ENCODE measurements at regions not wholly inside any gene's neighbourhood (a gene's known extent, or its start where the extent isn't known, plus 50 kb on each side); places are given as distances from the start of the nearest gene placed in this dataset.
"Not testable (repeated sequence)": the region's sequence is repeated elsewhere in the genome, so short reads cannot be mapped to it uniquely, and the experiment has no call there.

DNA sequence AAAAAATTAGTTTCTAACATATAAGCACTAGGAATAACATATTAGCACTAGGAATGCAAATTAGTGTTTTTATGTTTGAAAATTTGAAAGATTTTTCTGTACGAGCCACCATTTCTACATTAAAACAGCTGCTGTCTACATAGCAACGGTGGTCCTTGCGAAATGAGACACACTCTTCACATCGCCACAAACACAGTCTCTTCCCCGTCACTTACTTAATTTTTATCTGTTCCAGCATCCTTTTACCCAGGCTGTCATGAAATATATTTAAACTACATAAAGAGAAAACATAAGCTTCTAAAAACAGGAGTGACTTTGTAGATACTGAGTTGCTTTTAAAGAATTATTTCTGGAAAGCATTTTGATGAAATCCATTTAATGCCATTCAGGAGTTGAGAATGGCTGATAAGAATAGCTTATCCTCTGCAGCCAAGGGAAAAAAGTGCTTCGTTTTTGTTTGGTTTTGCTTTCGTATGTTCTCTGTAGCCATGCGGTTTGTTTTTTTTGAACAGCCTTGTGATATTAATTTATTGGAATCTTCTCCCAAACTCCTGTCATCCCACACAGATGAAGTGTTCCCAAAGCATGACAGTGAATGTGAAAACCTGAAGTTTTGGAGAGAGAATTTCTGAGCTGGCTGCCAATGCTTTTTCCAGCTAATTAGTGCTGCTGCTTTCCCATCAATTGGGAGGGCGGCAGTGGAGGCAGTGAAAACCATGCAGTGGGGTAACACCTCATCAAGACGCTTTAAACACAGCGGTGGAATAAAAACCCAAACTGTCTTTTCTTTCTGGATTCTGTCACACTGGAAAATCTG lies 603.7 kb upstream of the ADARB2 start:
- TF ChIP-seq, protein P1, sequence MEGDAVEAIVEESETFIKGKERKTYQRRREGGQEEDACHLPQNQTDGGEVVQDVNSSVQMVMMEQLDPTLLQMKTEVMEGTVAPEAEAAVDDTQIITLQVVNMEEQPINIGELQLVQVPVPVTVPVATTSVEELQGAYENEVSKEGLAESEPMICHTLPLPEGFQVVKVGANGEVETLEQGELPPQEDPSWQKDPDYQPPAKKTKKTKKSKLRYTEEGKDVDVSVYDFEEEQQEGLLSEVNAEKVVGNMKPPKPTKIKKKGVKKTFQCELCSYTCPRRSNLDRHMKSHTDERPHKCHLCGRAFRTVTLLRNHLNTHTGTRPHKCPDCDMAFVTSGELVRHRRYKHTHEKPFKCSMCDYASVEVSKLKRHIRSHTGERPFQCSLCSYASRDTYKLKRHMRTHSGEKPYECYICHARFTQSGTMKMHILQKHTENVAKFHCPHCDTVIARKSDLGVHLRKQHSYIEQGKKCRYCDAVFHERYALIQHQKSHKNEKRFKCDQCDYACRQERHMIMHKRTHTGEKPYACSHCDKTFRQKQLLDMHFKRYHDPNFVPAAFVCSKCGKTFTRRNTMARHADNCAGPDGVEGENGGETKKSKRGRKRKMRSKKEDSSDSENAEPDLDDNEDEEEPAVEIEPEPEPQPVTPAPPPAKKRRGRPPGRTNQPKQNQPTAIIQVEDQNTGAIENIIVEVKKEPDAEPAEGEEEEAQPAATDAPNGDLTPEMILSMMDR (IDR thresholded peaks at IDR 0.05): no peak
- no peak for TF ChIP-seq POLR2AphosphoS5 (IDR thresholded peaks at IDR 0.05)
- TF ChIP-seq POLR2A (IDR thresholded peaks at IDR 0.05): no peak
- no peak overlapping the region for H3K4me3 ChIP-seq
- intact Hi-C loops (cut with DNase I; ENCODE audit: low total_unique reads): no loop called here
- no peak for DNase-seq (ENCODE audit: low spot score in 2 of 2)
- H3K9me3 ChIP-seq: no peaks in the 10 kb centered on the region
- no peaks in the 10 kb centered on the region for H3K27me3 ChIP-seq
- no peaks in the 10 kb centered on the region for H3K36me3 ChIP-seq
- no peak overlapping the region for H3K27ac ChIP-seq
- H3K4me1 ChIP-seq: no peaks in the 10 kb centered on the region

DNA sequence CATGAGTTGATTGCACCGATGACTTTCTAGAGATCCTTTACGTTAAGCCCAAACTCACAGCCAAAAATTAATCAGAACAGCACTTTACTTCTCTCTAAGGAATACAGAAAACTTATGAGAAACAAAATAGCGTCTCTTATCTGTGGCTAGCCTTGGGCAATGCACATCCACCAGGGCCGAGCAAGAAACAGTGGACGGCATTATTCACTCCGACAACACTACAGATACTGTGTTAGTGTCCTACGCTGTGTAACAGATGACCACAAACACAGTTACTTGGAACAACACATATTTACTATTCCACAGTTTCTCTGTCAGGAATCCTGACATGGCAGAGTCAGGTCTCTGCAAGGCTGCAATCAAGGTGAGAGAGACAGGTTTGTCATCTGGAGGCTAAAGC lies 598.3 kb upstream of the ADARB2 start:
- no peak for TF ChIP-seq POLR2AphosphoS5 (IDR thresholded peaks at IDR 0.05)
- TF ChIP-seq, protein P1 (IDR thresholded peaks at IDR 0.05): no peak
- TF ChIP-seq POLR2A (IDR thresholded peaks at IDR 0.05): no peak

DNA sequence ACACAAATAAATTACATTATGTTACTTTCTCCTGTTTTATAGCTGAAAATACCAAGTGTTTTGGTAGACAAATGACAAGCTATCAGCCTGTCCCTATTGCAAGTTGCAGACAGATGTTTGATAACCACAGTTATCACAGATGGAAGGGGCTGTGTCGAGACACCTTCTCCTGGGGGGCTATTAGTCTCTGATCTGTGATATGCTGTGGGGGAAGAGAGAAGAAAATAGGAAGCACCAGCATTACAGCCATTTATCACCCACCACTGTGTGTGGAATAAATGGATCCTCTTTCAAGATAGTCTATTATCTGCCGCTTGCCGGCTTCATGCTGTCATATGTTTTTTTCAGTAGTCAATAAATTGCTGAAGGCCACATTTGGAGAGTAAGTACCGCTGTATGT lies 597.2 kb upstream of the ADARB2 start:
- Histone ChIP-seq H3K36me3 (no peaks in the 10 kb centered on the region), H3K27me3 (no peaks in the 10 kb centered on the region), H3K4me3 (no peak overlapping the region), H3K4me1 (no peaks in the 10 kb centered on the region), H3K9me3 (no peaks in the 10 kb centered on the region), H3K27ac (no peak overlapping the region)
- intact Hi-C loops (cut with DNase I; ENCODE audit: low total_unique reads): no loop called here
- TF ChIP-seq POLR2A (IDR thresholded peaks at IDR 0.05): no peak
- TF ChIP-seq, protein P1 (IDR thresholded peaks at IDR 0.05): no peak
- no peak for TF ChIP-seq POLR2AphosphoS5 (IDR thresholded peaks at IDR 0.05)
- no peak for DNase-seq (ENCODE audit: low spot score in 2 of 2)

More for the DNA sequence above, 598.3 kb upstream of the ADARB2 start:
- intact Hi-C loops (cut with DNase I; ENCODE audit: low total_unique reads): no loop called here
- no peak for DNase-seq (ENCODE audit: low spot score in 2 of 2)
- Histone ChIP-seq H3K27me3 (no peaks in the 10 kb centered on the region), H3K4me1 (no peaks in the 10 kb centered on the region), H3K9me3 (no peaks in the 10 kb centered on the region), H3K36me3 (no peaks in the 10 kb centered on the region), H3K27ac (no peak overlapping the region), H3K4me3 (no peak overlapping the region)

DNA sequence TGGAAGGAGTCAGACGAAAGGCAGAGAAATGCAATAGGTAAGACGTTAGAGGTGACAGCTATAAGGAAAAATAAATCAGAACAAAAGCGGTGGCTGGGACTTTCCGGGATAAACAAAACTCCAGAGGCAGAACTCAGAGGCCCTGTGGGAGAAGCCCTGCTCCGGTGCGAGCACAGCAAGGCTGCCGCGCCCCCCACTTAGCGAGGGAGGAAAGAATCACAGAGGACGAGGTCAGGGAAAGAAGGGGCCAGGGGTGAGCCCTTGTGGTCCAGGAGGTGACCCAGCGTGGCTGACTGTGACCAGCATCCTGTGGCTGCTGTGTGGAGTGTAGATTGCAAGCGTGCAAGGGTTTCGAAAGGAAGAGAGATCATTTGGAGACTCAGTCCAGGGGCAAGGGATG lies 591.8 kb upstream of the ADARB2 start:
- intact Hi-C loops (cut with DNase I; ENCODE audit: low total_unique reads): no loop called here
- DNase-seq (ENCODE audit: low spot score in 2 of 2): no peak
- Histone ChIP-seq H3K36me3 (no peaks in the 10 kb centered on the region), H3K9me3 (no peaks in the 10 kb centered on the region), H3K27ac (no peak overlapping the region), H3K27me3 (no peaks in the 10 kb centered on the region), H3K4me1 (no peaks in the 10 kb centered on the region), H3K4me3 (no peak overlapping the region)
- TF ChIP-seq POLR2AphosphoS5 (IDR thresholded peaks at IDR 0.05) (no peak), POLR2A (IDR thresholded peaks at IDR 0.05) (no peak)
- TF ChIP-seq, protein P1 (IDR thresholded peaks at IDR 0.05): no peak

DNA sequence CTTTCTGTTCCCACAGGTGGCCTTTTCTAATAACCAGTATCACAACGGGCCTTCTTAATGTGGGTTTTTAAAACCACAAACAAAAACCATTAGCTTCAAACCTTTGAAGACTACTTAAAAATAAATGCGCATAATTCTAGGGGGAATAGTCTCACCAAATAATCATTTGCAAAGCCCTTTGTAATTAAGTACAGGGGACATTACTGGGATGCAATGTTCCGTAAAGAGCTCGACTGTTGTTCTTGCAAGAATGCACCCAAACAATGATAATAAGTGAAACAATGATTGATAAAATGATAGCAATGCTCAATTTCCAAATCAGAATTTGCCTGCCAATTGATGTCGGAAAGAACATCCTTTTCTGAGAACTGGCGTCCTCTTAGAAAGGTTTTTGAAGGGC lies 589.1 kb upstream of the ADARB2 start:
- no peaks in the 10 kb centered on the region for H3K4me1 ChIP-seq
- intact Hi-C loops (cut with DNase I; ENCODE audit: low total_unique reads): no loop called here
- DNase-seq (ENCODE audit: low spot score in 2 of 2): no peak
- H3K27me3 ChIP-seq: no peaks in the 10 kb centered on the region
- H3K9me3 ChIP-seq: no peaks in the 10 kb centered on the region
- TF ChIP-seq POLR2AphosphoS5 (IDR thresholded peaks at IDR 0.05) (no peak), POLR2A (IDR thresholded peaks at IDR 0.05) (no peak)
- TF ChIP-seq, protein P1 (IDR thresholded peaks at IDR 0.05): no peak
- H3K27ac ChIP-seq: no peak overlapping the region
- no peaks in the 10 kb centered on the region for H3K36me3 ChIP-seq
- H3K4me3 ChIP-seq: no peak overlapping the region

DNA sequence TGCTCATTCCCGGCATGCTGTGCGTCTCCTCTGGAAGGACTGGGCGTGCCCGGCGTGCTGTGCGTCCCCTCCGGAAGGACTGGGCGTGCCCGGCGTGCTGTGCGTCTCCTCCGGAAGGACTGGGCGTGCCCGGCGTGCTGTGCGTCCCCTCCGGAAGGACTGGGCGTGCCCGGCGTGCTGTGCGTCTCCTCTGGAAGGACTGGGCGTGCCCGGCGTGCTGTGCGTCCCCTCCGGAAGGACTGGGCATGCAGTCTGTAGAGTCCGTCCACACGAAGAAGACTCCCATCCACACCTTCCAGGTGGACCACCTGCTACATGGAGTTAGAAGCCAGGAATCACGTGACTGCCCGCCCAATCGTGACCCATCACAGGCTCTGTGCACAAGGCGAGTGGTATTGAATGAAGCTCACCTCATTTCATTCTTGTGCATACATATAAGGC lies 577.7 kb upstream of the ADARB2 start:
- H3K4me3 ChIP-seq; H3K36me3 ChIP-seq; H3K4me1 ChIP-seq; intact Hi-C loops (cut with DNase I; ENCODE audit: low total_unique reads); H3K27me3 ChIP-seq; H3K27ac ChIP-seq; DNase-seq (ENCODE audit: low spot score in 2 of 2): not testable (repeated sequence)
- H3K9me3 ChIP-seq: peaks cover 10 to 12% of the 10 kb centered on the region in 2 donors
